GM23338 (cell line): ENCODE measurements at regions not wholly inside any gene's neighbourhood (a gene's known extent, or its start where the extent isn't known, plus 50 kb on each side); places are given as distances from the start of the nearest gene placed in this dataset.

Source experiments
- ATAC-seq: fragments of 200-7000 bp; cut with Tn5 transposase; 3 replicates; pipeline ENCODE4 v1.9.1; 2020
- DNase-seq: peaks from one replicate; pipeline ENCODE4 v3.0.0-alpha.2; 2015; ENCODE audit warnings: low spot score
- H2AFZ ChIP-seq: fragments of 200-600 bp; sonication (generic); 2 replicates; pipeline ENCODE4 v1.8.0; 2016; ENCODE audit warnings: antibody characterized with exemption, mild to moderate bottlenecking, moderate library complexity
- H3F3A ChIP-seq: fragments of 200-600 bp; sonication (generic); replicated peaks from 2 replicates; pipeline ENCODE4 v1.8.0; 2017; ENCODE audit warnings: antibody characterized with exemption, mixed run types, low read depth
- H3K27ac ChIP-seq: fragments of 200-600 bp; sonication (generic); 2 replicates; pipeline ENCODE4 v1.6.1; 2016; ENCODE audit warnings: low read depth
- H3K27me3 ChIP-seq: fragments of 200-600 bp; sonication (generic); 2 replicates; pipeline ENCODE4 v1.8.0; 2016; ENCODE audit warnings: mild to moderate bottlenecking, mixed run types, moderate library complexity; ENCODE audit not compliant: insufficient read depth
- H3K36me3 ChIP-seq: fragments of 200-600 bp; sonication (generic); 2 replicates; pipeline ENCODE4 v1.8.0; 2016; ENCODE audit warnings: mild to moderate bottlenecking; ENCODE audit not compliant: insufficient read depth
- H3K4me1 ChIP-seq: fragments of 200-600 bp; sonication (generic); 2 replicates; pipeline ENCODE4 v1.8.0; 2016; ENCODE audit warnings: mild to moderate bottlenecking, moderate library complexity; ENCODE audit not compliant: insufficient read depth
- H3K4me2 ChIP-seq: fragments of 200-600 bp; sonication (generic); 2 replicates; pipeline ENCODE4 v1.7.1; 2017; ENCODE audit warnings: mixed run types
- H3K4me3 ChIP-seq: fragments of 200-600 bp; sonication (generic); 2 replicates; pipeline ENCODE4 v1.6.1; 2016; ENCODE audit warnings: mixed run types
- H3K79me2 ChIP-seq: fragments of 200-600 bp; sonication (generic); replicated peaks from 2 replicates; pipeline ENCODE4 v1.8.0; 2017; ENCODE audit warnings: mild to moderate bottlenecking; ENCODE audit not compliant: insufficient read depth
- H3K9me2 ChIP-seq: fragments of 200-600 bp; sonication (generic); 2 replicates; pipeline ENCODE4 v1.8.0; 2017; ENCODE audit not compliant: insufficient read depth
- H4K20me1 ChIP-seq: fragments of 200-600 bp; sonication (generic); replicated peaks from 2 replicates; pipeline ENCODE4 v1.8.0; 2017; ENCODE audit warnings: mild to moderate bottlenecking; ENCODE audit not compliant: insufficient read depth
- H3K27ac Mint-ChIP-seq: 2 replicates; pipeline ENCODE4 v1.8.0; 2020; ENCODE audit warnings: inconsistent platforms, mild to moderate bottlenecking, moderate library complexity, mixed read lengths
- H3K27me3 Mint-ChIP-seq: 3 replicates; pipeline ENCODE4 v1.8.0; 2022; ENCODE audit warnings: low read depth, mild to moderate bottlenecking, moderate library complexity, mixed read lengths, inconsistent platforms; ENCODE audit not compliant: insufficient read depth, poor library complexity
- H3K36me3 Mint-ChIP-seq: 3 replicates; pipeline ENCODE4 v1.8.0; 2021; ENCODE audit warnings: low read depth, mild to moderate bottlenecking, inconsistent platforms, moderate library complexity, mixed read lengths
- H3K4me1 Mint-ChIP-seq: 3 replicates; pipeline ENCODE4 v1.8.0; 2020; ENCODE audit warnings: mild to moderate bottlenecking, inconsistent platforms, mixed read lengths
- H3K4me3 Mint-ChIP-seq: 3 replicates; pipeline ENCODE4 v1.8.0; 2021; ENCODE audit warnings: moderate library complexity, mild to moderate bottlenecking, inconsistent platforms, mixed read lengths
- H3K9me3 Mint-ChIP-seq: 3 replicates; pipeline ENCODE4 v1.8.0; 2020; ENCODE audit warnings: moderate library complexity, mild to moderate bottlenecking, inconsistent platforms, mixed read lengths
- CREB1 ChIP-seq: fragments of 250-450 bp; sonication (Bioruptor Pico); IDR thresholded peaks from 2 replicates; pipeline ENCODE4 v1.5.0; 2020; ENCODE audit warnings: low read depth, mild to moderate bottlenecking, moderate library complexity
- EZH2phosphoT487 ChIP-seq: fragments of 200-600 bp; sonication (generic); IDR thresholded peaks from one replicate; pipeline ENCODE4 v1.8.1; 2018; ENCODE audit warnings: antibody characterized with exemption; ENCODE audit not compliant: unreplicated experiment
- JUNB ChIP-seq: IDR thresholded peaks from one replicate; pipeline ENCODE4 v1.6.1; 2016; ENCODE audit warnings: antibody characterized with exemption; ENCODE audit not compliant: unreplicated experiment
- POLR2AphosphoS5 ChIP-seq: IDR thresholded peaks from 2 replicates; pipeline ENCODE4 v1.6.1; 2016; ENCODE audit warnings: antibody characterized with exemption, low read depth
- ZNF114 ChIP-seq: fragments of 250-450 bp; sonication (Bioruptor Pico); IDR thresholded peaks from 2 replicates; pipeline ENCODE4 v1.5.0; 2020; ENCODE audit warnings: mild to moderate bottlenecking, moderate library complexity
- ZNF331 ChIP-seq: fragments of 250-450 bp; sonication (Bioruptor Pico); IDR thresholded peaks from 2 replicates; pipeline ENCODE4 v1.5.0; 2020; ENCODE audit warnings: low read depth, mild to moderate bottlenecking, moderate library complexity
- TF ChIP-seq, protein P1 (sequence below): IDR thresholded peaks from one replicate; pipeline ENCODE4 v1.6.1; 2018; ENCODE audit warnings: antibody characterized with exemption; ENCODE audit not compliant: unreplicated experiment
- TF ChIP-seq, protein P2 (sequence below): IDR thresholded peaks from 2 replicates; pipeline ENCODE4 v1.6.1; 2016; ENCODE audit warnings: antibody characterized with exemption
- TF ChIP-seq, protein P3 (sequence below), 2 experiments: fragments of 200-600 bp in 1 of 2; sonication (generic) in 1 of 2; conservative IDR thresholded peaks; 2 replicates each; pipeline versions ENCODE4 v1.5.1 to v1.6.1; 2016 to 2017; ENCODE audit warnings: antibody characterized with exemption in 2 of 2, low read depth in 2 of 2, mild to moderate bottlenecking in 2 of 2, moderate library complexity in 1 of 2

DNA sequence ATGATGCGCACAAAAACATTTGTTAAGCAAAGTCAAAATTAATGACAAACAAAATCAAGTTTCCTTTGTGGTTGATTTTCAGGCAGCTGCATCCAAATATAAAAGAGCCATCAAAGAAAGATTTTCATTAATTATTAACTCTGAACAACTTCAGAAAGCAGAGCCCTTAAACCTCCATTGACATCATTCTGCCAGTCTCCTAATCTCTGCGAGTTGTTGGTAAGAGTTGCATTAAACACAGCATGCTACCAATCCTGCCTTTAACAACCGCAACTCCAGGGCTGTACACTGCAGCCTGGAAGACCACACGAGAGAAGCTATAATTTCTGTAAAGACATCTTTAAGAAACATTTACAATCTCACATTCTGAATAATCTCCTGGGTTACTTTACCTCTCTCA is 204.6 kb downstream of the NR2F2 start:
- Histone ChIP-seq H2AFZ (no peak overlapping the region), H3F3A (no peaks in the 10 kb centered on the region), H3K4me3 (no peak overlapping the region), H3K36me3 (no peaks in the 10 kb centered on the region), H3K4me2 (no peak overlapping the region), H3K4me1 (peaks cover 33% of the 10 kb centered on the region), H4K20me1 (no peaks in the 10 kb centered on the region), H3K27me3 (no peaks in the 10 kb centered on the region), H3K27ac (no peak overlapping the region), H3K9me2 (no peaks in the 10 kb centered on the region), H3K79me2 (no peaks in the 10 kb centered on the region)
- ATAC-seq (no peak), DNase-seq (no peak)
- Mint-ChIP-seq H3K4me1 (peaks cover 28% of the 10 kb centered on the region), H3K36me3 (no peaks in the 10 kb centered on the region), H3K4me3 (no peak overlapping the region), H3K9me3 (no peaks in the 10 kb centered on the region), H3K27me3 (no peaks in the 10 kb centered on the region), H3K27ac (no peak overlapping the region; the same call in 1 of the 2 replicates)
- TF ChIP-seq ZNF114 (CRISPR knock-in tag), result no peak
- TF ChIP-seq JUNB, result no peak
- TF ChIP-seq ZNF331 (CRISPR knock-in tag), result no peak

DNA sequence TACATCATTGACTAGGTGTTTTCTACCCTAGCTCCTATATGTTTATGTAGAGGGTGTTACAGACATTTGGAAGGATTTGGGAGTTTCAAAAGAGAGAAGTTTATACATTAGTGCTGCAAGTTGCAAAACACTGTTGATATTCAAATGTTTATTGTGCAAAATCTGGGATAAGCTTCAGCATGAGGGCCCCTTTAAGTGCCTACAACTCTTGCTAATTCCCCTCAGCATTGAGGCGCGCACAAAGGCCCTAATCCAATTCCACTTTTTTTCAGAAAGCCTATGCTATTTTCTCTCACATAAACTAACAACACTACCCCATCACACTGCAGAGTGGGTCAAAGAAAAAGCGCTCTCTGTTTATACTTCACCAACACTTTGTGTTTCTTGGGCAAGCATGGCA is 208.0 kb downstream of the NR2F2 start:
- Histone ChIP-seq H3K27ac (no peak overlapping the region), H3K4me3 (no peak overlapping the region), H3K79me2 (no peaks in the 10 kb centered on the region), H3F3A (no peaks in the 10 kb centered on the region), H3K9me2 (no peaks in the 10 kb centered on the region), H3K36me3 (no peaks in the 10 kb centered on the region), H3K4me2 (0 out of 2 replicates have a peak overlapping the region, but pooled peaks have one; percentile 29), H3K4me1 (peaks cover 23% of the 10 kb centered on the region), H4K20me1 (no peaks in the 10 kb centered on the region), H3K27me3 (no peaks in the 10 kb centered on the region), H2AFZ (peak overlapping the region; percentile 28; the same call in 1 of the 2 replicates)
- ATAC-seq, result no peak
- H3K4me3 Mint-ChIP-seq, result no peak overlapping the region
- no peak overlapping the region for H3K27ac Mint-ChIP-seq
- H3K36me3 Mint-ChIP-seq, result no peaks in the 10 kb centered on the region
- peaks cover 20% of the 10 kb centered on the region for H3K4me1 Mint-ChIP-seq
- DNase-seq, result no peak
- no peaks in the 10 kb centered on the region for H3K9me3 Mint-ChIP-seq
- H3K27me3 Mint-ChIP-seq, result peaks cover 6% of the 10 kb centered on the region
- TF ChIP-seq POLR2AphosphoS5, result no peak
- TF ChIP-seq, protein P1, sequence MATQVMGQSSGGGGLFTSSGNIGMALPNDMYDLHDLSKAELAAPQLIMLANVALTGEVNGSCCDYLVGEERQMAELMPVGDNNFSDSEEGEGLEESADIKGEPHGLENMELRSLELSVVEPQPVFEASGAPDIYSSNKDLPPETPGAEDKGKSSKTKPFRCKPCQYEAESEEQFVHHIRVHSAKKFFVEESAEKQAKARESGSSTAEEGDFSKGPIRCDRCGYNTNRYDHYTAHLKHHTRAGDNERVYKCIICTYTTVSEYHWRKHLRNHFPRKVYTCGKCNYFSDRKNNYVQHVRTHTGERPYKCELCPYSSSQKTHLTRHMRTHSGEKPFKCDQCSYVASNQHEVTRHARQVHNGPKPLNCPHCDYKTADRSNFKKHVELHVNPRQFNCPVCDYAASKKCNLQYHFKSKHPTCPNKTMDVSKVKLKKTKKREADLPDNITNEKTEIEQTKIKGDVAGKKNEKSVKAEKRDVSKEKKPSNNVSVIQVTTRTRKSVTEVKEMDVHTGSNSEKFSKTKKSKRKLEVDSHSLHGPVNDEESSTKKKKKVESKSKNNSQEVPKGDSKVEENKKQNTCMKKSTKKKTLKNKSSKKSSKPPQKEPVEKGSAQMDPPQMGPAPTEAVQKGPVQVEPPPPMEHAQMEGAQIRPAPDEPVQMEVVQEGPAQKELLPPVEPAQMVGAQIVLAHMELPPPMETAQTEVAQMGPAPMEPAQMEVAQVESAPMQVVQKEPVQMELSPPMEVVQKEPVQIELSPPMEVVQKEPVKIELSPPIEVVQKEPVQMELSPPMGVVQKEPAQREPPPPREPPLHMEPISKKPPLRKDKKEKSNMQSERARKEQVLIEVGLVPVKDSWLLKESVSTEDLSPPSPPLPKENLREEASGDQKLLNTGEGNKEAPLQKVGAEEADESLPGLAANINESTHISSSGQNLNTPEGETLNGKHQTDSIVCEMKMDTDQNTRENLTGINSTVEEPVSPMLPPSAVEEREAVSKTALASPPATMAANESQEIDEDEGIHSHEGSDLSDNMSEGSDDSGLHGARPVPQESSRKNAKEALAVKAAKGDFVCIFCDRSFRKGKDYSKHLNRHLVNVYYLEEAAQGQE, result no peak
- TF ChIP-seq, protein P2, sequence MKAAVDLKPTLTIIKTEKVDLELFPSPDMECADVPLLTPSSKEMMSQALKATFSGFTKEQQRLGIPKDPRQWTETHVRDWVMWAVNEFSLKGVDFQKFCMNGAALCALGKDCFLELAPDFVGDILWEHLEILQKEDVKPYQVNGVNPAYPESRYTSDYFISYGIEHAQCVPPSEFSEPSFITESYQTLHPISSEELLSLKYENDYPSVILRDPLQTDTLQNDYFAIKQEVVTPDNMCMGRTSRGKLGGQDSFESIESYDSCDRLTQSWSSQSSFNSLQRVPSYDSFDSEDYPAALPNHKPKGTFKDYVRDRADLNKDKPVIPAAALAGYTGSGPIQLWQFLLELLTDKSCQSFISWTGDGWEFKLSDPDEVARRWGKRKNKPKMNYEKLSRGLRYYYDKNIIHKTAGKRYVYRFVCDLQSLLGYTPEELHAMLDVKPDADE, result no peak
- no peak for TF ChIP-seq ZNF331 (CRISPR knock-in tag)
- TF ChIP-seq CREB1 (CRISPR knock-in tag), result no peak
- TF ChIP-seq, protein P3, sequence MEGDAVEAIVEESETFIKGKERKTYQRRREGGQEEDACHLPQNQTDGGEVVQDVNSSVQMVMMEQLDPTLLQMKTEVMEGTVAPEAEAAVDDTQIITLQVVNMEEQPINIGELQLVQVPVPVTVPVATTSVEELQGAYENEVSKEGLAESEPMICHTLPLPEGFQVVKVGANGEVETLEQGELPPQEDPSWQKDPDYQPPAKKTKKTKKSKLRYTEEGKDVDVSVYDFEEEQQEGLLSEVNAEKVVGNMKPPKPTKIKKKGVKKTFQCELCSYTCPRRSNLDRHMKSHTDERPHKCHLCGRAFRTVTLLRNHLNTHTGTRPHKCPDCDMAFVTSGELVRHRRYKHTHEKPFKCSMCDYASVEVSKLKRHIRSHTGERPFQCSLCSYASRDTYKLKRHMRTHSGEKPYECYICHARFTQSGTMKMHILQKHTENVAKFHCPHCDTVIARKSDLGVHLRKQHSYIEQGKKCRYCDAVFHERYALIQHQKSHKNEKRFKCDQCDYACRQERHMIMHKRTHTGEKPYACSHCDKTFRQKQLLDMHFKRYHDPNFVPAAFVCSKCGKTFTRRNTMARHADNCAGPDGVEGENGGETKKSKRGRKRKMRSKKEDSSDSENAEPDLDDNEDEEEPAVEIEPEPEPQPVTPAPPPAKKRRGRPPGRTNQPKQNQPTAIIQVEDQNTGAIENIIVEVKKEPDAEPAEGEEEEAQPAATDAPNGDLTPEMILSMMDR (conservative IDR thresholded peaks at IDR 0.05; ENCODE audit: low read depth in 2 of 2), result no peak
- TF ChIP-seq EZH2phosphoT487, result no peak
- no peak for TF ChIP-seq ZNF114 (CRISPR knock-in tag)
